ENCODE measurements at regions not wholly inside any gene's neighbourhood (a gene's known extent, or its start where the extent isn't known, plus 50 kb on each side); places are given as distances from the start of the nearest gene placed in this dataset.

DNA sequence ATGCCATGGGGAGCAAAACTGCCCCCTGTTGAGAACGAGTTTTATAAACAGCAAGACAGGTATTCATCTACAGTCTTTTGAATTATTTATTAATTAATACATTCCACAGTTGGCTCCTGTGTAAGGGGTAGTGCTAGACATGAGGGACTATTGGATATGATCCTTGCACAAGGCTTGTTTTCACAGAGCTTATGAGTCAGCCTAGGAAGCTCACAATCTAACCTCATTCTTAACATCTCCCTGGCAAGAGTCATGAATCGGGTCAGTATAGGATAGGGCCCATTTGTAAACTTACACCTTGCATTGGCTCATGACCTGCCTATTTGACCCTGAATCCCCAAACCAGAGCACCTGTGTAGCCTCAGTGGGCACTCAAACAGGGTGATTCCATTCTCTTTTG is 209.1 kb upstream of the HCCS start:
- DNase-seq, result no peak

DNA sequence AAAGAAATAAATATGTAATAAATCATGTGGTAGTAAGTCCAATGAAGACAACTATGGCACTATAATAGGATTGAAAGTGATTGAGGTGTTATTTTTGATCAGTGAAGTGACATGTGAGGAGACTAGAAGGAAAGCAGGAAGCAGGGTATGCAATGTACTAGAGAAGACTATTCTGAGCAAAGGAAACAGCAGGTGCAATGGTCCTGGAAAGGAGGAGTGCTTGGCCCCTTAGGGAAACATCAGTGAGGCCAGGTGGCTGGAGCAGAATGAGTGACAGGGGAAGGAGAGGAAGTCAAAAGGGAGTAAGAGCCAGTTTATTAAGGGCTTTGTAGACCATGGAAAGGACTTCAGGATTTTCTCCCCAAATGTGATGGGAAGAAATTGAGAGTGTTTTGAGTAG is 207.6 kb upstream of the HCCS start:
- no peak for DNase-seq

DNA sequence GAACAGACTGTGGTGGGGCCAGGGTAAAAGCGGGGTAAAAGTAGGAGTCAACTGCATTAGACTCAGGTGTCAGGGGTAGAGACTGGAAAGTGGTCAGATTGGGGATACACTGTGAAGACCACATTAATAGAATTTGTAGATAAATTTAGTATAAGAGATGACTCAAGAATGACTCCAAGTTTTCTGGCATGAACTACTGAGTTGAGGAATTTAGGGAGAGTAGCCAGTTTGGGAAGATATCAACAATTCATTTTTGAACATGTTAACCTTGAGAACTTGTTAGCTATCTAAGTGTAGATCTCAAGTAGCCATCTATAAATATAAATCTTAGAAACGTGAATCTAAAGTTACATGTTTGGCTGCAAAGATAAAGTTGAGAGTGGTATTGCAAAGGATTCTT is 206.9 kb upstream of the HCCS start:
- DNase-seq, result no peak

DNA sequence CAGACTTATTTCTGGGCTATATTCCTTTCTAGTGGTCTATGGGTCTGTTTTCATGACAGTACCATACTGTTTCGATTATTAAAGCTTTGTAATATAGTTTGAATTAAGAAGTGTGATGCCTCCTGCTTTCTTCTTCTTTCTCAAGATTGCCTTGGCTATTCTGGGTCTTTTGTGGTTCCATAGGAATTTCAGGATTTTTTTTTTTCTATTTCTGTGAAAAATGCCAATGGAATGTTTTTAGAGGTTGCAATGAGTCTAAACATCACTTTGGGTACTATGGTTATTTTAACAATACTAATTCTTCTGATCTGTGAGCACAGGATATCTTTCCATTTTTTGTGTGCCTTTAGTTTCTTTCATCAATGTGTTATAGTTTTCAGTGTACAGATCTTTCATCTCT is 204.3 kb upstream of the HCCS start:
- no peak for DNase-seq

DNA sequence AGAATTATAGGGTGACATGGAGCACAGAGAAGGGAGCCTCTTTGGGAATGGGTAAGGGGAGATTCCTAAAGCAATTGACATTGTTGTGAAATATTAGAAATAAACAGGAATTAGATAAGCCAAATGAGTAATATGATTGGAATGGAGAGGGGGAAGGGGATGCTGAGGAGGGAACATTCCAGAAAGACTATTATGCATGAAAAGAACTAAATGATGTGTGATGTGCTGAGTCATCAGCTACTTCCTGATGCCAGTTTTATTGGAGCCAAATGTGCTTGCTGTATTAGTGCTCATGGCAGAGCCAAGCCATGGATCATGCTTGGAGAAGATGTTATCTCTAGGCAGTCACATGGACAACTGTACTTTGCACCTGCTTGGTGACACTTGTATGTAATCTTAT is 189.0 kb upstream of the HCCS start:
- no peak for DNase-seq

DNA sequence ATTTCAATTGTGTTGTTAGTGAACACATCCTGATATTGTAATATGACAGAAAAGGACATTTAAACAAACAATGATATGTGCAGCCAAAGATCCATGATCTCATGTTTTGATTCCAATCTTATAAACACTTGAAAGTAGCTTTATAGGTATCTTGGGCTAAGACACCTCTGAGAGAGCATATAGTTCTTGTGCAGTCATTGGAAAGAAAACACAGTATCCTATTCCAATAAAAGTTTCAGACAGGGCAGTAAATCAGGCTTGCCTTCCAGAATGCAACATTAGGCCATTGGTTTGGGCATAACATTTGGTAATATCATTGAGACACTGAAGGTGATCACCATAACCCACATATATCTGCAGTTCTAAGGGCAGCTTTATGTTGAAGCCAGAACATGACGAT is 188.3 kb upstream of the HCCS start:
- no peak for DNase-seq

DNA sequence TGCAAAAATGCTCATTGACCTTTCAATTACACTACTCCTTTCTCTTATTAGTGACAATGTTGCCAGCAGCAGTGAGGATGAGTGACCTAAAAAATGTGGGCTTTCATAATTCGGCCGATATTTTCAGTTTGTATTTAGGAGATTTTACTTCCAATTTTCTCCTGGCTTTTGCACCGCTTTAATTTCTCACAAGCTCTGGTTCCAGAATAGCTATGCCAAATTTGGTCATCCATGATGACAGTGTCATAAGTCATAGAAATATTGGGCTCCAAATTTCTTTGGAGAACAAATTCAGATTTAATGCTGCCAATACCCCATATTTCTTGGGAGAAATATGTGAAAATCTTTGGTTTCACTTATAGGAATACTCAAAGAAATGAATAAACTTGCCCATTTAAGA is 187.7 kb upstream of the HCCS start:
- DNase-seq, result no peak

DNA sequence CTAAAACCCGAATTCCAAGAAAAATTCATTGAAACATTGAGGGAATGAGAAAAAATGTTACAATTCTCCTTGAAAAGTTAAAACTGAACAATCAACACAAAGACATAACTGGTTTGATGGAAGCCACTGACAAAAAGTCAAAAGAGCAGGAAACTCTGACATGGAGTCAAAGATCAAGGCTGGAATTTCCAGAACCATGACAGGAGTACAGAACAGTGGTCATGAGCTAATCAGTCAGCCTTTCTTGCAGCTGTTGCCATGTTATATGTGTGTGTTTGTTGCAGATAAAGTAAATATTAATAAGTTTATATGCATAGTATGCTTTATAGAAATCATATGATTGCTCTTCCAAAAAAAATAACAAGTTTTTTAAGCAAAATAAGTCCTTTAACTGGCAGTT is 184.7 kb upstream of the HCCS start:
- DNase-seq, result no peak

DNA sequence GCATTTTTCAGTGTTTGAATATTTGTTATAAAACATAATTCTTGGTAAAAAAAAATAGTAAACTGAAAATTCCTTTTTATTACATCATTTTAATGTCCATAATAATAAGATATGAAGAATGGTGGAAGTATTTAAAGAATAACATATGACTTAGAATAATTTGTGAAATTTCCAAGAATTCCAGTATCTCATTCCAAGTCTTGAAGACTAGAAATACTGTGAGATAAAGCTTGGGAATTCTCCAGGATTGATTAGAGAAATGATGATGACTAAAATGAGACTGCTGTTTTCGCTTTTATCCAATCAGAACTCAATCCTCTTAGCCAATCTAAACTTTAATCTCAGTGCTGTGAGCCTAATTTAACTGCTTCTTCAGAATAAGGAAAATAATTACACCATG is 184.2 kb upstream of the HCCS start:
- DNase-seq, result no peak

DNA sequence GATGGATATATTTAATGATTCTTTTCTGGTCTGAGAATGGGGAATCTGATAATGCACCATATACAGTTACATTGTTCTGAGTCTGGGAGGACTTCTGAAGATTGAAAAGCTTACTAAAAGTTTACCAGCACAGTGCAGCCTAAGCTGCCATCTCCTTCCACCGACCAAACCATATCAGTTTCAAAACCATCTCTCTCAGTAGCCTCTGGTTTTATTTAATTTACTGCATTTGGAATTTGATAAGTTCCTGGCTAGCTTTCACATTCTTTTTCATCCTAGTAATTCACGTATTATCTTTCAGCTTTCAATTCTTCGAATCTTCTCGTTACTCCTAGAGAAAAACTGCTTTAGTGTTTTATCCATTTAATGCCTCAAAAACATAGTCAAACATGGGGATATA is 181.4 kb upstream of the HCCS start:
- DNase-seq, result no peak

DNA sequence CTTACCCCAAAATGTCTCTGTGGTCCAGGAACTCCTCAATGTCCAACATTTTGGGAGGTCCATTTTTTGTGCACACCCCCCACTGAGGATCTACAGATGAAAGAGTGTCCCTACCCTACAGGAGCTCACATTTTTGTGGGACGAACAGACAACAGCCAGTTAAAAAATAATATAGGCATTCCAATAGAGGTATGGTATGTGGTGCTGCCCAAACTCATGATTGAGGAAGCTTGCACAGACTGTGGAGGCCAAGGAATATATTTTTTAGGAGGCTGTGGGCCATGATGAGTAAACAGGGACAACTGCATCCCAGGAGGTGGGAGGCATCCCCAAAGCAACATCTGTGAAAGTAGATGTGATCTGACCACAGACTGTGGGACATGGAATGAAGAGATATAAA is 181.0 kb upstream of the HCCS start:
- no peak for DNase-seq

DNA sequence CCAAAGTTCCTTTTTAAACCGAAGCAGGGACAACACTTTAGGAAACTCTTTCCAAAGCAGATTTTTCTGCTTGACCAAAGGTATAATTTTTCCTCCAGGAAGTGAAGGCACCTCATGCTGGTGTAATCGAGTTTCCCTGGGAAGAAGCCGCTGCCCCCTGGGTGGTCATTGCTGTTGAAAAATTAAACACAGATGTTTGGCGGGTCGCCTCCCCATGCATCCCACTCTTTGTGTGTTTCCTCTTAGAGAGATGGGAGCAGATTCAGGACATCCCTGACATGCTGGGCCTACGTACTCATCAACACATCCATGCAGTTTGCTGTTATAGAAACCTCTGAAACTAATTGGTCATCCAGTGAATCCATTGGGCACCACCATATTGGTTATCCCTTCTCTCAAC is 179.2 kb upstream of the HCCS start:
- no peak for DNase-seq

DNA sequence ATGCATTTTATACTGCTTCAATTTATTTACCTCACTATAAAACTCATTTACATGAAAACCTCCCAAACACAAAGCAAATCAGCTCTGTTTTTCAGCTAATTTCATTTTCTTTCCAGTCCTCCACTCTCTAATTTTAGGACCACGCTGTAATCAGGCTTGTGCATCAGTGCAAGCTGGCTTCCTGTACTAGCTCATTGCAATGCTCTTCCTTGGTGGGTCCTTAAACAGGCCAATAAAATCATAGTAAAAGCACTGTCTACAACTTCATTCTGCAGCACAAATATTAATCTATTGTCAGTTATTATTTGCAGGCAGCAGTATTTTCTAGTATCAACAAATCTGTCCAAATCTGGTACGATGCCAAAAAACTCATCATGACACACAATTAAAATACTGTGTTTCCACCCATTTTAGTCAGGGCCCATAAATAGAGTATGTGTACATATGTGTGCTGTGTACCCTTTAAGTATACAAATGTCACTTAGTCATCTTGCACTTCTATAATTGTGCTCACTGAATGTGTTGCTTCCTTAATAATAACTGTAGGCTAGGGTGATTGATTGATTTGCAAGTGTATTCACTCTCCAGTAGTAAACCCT is 178.2 kb upstream of the HCCS start:
- no peak for DNase-seq

DNA sequence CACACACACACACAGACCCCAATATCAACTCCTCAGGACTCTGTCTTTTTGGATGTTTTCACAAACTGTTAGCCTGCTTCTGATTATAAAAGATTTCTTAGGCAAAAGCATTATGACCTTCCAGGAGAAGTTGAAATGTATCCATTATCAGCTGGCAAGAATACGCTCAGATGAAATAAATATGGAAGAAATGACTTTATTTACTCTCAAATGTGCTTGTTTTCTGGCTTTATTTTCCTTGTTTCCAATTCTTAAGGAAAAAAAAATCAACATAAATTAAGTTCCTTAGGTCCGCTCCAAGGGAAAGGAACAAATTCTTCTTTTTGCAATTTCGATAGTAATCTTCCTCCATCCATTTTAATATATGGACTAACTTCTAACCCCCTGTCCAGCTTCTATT is 175.6 kb upstream of the HCCS start:
- no peak for DNase-seq

DNA sequence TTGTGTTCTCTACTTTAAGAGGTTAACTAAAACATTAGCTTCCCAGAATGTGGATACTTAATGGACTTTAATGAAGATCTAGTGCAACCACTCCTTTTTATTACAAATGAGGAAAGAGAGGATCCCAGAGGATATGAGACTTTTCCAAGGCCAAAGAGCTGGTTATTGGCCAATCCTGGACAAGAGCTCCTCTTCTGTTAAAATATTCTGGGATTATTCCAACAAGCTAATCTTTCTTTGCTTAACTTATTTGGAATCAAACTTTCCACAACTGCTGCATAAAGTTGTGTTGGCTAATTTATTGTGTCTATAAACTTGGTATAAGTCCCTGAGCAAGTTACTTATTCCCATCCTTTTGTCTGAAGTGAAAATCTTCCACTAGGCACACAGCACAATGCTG is 174.2 kb upstream of the HCCS start:
- DNase-seq, result no peak

DNA sequence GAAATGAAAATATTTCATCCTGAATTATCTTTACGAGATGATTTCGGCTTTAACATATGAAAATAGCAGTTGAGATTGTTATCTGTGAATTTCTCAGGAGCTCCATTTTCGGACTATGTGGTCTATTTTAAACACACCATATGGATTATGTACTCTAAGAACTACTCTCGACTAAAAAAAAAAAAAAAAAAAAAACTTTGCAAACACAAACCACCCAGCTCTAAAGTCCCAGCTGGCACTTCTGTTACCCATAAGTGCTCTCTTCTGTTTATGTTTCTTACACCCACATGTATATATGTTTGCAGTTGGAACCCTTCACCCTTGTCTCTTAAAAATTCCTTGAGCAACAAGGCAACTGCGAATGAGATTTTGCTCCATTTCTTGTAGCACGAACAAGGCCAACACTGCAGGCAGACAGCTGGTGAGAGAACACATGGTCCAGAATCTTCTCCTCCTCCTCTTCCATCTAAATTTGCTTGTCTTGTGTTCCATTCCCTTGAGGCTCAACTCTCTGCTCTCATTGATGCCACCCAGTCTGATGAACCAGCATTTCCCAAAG is 172.7 kb upstream of the HCCS start:
- no peak for DNase-seq

DNA sequence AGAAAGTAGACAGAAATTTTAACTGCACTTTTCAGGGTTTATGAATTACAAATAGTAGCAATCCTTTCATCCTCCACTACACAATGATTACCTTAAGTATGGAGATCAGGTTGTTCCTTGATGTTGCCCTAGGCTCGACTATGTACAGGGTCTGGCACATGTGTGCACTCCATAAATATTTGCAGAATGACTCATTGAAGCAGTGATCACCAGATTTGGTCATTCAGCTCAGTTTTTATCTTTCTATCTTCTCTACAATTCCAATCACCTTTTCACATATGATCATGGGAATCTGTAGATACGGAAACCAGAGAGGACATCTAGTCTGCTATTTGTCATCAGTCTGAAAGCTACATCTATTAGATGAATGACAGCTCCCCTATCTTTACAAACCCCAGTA is 171.7 kb upstream of the HCCS start:
- no peak for DNase-seq

DNA sequence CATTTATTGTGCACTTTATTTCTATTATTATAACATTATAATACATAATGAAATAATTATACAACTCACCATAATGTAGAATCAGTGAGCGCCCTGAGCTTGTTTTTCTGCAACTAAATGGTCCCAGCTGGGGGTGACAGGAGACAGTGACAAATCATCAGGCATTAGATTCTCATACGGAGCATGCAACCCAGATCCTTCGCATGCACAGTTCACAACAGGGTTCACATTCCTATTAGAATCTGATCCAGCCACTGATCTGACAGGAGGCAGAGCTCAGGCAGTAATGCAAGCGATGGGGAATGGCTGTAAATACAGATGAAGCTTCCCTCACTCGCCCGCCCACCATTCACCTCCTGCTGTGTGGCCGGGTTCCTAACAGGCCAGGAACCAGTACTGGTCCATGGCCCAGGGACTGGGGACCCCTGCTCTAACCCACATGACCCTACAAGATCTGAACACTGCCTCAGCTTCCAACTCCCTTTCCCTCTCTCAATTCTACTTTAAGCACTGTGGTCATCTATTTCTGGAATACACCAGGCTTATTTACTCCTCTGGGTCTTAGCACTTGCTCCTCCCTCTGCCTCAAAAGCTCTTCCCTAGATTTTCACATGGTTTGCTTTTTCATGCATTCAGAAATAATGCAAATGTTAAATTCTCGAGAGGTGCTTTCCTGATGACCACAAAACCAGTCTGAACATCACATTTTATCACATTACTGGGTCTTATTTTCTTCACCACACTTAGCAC is 166.8 kb upstream of the HCCS start:
- no peak for DNase-seq

DNA sequence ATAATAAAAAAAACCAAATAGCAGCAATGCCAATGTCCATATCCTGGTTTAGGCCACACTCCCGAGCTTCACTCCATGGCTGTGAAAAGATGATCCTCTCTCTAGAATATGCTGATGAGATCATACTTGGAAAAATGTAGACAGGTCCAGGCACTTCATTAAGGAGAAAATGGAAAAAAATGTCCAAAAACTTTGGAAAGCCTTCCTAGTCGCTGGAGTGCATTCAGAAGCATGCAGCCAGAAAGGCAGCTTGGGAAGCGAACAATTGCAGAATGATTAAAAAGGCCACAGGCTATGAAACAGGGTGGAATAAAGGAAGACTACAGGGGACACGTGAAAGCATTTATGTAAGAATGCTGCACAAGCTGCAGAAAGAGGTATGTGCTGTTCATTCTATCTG is 165.6 kb upstream of the HCCS start:
- DNase-seq, result no peak

DNA sequence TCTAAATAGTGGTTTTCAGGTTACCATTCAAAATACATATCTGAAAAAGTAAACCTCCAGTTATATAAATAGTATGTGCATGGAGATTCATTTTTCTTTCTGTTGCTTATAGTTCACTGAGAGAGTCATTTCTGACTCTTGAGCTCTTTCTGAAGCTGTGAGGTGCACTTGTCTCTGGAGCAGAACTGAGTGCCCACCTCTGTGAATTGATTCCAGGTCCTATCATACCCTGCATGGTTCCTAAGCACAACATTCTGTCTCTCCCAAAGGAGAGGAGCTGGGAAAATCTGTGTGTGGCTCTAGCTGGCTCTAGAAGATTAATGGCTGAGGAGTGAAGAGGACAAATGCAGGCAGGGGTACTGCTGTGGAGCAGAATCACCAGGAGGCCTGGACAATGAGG is 161.6 kb upstream of the HCCS start:
- DNase-seq, result no peak

DNA sequence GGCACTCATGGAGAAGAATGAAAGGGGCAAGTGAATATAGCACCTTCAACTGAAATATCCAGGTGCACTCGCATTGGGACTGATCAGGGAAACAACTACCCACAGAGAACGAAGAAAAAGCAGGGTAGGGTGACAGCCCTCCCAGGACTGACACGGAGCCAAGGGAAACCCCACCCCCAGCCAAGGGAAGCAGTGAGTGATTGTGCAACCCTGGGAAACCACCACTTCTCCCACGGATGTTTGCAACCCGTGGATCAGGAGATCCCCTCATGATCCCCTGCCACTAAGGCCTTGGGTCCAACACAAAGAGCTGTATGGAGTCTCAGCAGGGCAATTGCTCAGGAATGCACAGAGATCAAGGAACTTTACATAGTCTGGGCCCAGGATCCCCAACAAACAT is 158.5 kb upstream of the HCCS start:
- DNase-seq, result no peak

DNA sequence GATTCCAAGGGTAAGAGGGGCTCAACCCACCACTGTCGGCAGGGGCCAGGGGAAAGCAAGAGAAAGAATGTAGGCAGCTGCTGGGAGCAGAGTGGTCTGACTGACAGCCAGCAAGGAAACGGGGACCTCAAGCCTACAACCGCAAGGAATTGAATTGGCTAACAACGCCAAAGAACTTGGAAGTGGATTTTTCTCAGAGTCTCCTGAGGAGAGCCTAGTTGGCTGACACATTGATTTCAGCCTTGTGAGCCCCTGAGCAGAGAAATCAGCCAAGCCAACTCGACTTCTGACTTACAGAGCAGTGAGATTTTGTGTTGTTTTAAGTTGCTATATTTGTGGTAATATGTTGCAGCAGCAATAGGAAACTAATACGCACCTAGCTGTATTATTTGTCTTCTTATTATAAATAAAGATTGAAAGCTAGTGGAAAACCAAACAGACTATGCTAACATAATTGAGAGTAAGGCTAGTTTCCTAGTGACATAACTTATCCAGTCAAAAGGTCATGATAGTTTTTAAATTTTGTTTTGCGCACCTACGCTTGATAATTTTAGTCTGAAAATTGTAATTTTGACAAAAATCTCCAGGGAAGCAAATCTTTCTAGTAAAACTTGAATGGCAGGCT is 145.8 kb upstream of the HCCS start:
- DNase-seq, result no peak

DNA sequence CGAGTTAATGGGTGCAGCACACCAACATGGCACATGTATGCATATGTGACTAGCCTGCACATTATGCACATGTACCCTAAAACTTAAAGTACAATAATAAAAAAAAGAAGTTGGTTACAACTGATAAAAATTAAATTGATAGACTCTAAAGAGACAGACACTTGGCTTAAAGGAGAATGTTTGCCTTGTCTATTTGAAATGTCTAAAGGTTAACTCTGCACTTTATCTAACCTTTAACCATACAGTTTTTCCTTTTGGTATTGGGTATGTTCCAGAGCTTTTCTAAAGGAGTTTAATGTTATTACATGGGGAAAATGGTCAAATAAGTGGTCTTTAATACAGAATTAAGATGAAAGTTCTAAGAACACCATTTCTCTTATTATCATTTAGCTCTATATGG is 145.1 kb upstream of the HCCS start:
- DNase-seq, result no peak

DNA sequence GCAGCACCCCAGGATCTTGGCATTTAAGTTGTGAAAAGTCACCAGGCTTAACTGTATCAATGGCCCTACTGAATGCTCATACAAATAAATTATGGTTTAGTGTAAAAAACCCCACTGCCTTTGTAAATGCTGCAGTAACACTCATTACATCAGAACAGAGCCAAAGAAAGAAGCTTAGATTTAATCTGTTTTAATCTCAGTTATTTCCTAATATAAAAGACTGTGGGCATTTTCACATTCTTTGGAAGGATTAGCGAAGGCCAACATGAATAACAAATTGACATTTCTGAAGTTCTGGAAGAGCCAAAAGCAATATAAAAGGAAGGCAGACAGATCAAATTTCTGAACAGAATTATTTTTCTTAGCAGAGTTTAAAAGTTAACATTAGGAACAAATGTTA is 140.0 kb upstream of the HCCS start:
- DNase-seq, result no peak
